ENCODE measurements at regions not wholly inside any gene's neighbourhood (a gene's known extent, or its start where the extent isn't known, plus 50 kb on each side); places are given as distances from the start of the nearest gene placed in this dataset.

DNA sequence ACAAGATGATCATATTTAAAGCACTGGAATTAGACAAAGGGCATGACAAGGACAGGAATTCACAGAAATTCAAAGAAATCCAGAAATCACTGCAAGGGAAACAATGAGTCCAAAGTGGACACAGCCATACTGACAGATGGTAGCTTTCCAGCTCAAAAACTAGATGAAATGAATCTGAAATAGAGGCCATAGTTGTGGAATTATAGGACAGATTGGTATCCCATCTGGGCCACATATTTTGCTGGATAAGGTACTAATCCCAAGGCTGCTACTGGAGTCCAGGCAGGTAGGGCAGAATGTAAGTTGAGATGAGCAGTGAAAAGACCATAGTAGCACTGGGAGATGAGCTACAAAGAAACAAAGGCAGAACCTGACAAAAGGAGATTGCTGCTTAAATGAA, 258.3 kb upstream of the ANO3 start:
- no peaks in the 10 kb centered on the region for H3K4me1 ChIP-seq (replicated peaks in 1 of 2)
- TF ChIP-seq, protein P1, sequence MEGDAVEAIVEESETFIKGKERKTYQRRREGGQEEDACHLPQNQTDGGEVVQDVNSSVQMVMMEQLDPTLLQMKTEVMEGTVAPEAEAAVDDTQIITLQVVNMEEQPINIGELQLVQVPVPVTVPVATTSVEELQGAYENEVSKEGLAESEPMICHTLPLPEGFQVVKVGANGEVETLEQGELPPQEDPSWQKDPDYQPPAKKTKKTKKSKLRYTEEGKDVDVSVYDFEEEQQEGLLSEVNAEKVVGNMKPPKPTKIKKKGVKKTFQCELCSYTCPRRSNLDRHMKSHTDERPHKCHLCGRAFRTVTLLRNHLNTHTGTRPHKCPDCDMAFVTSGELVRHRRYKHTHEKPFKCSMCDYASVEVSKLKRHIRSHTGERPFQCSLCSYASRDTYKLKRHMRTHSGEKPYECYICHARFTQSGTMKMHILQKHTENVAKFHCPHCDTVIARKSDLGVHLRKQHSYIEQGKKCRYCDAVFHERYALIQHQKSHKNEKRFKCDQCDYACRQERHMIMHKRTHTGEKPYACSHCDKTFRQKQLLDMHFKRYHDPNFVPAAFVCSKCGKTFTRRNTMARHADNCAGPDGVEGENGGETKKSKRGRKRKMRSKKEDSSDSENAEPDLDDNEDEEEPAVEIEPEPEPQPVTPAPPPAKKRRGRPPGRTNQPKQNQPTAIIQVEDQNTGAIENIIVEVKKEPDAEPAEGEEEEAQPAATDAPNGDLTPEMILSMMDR (IDR thresholded peaks at IDR 0.05), result no peak
- TF ChIP-seq POLR2A (IDR thresholded peaks at IDR 0.05), result no peak
- H3K36me3 ChIP-seq (replicated peaks in 1 of 2), result no peaks in the 10 kb centered on the region
- no peak for DNase-seq
- H3K9me3 ChIP-seq (replicated peaks in 1 of 3), result no peaks in the 10 kb centered on the region
- no peaks in the 10 kb centered on the region for H3K27me3 ChIP-seq
- H3K27ac ChIP-seq, result no peak overlapping the region
- H3K4me3 ChIP-seq, result no peak overlapping the region
- intact Hi-C loops (cut with DNase I), result loop anchor here in 1 of 2 donors (10.0 kb wide), 1 partner anchor 59 kb away; no protein-coding TSS in a partner anchor

DNA sequence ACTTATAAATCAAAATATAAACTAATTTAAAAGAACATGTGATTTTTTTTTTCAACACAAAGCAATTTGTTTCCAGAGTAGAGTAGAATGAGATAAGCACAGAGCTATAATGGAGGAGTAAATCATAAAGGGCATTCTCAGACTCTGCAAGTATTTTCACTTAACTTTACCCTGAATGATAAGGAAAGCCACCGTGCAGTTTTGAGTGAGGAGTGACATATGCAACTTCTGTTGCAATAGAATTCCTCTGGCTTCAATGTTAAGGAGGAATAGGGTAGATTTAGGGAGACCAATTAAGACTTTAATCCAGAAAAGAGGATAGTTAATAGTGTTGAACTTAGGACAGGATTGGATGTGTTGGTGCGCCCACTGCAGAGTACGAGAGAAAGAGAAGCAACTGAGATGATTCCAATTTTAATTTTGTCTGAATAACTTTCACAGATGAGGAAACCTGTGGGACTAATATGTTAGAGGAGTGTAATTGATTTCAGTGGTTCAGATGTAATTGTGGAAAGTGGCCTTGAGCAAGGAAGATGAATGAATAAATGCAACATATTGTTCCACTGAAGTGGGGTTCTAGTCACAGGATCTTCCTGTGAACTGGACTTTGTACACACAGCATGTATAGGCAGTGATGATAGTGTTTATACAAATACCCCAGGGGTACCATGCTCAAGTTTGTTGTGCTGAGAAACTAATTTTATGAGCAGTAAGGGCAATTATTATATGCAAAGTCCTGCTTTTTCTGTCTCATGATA, 255.5 kb upstream of the ANO3 start:
- H3K36me3 ChIP-seq (replicated peaks in 1 of 2), result no peaks in the 10 kb centered on the region
- no peaks in the 10 kb centered on the region for H3K27me3 ChIP-seq
- intact Hi-C loops (cut with DNase I), result loop anchor here in 1 of 2 donors (10.0 kb wide), 1 partner anchor 62 kb away; no protein-coding TSS in a partner anchor
- H3K9me3 ChIP-seq (replicated peaks in 1 of 3), result no peaks in the 10 kb centered on the region
- H3K4me3 ChIP-seq, result no peak overlapping the region
- no peak for DNase-seq
- TF ChIP-seq, protein P1 (IDR thresholded peaks at IDR 0.05), result no peak
- TF ChIP-seq POLR2A (IDR thresholded peaks at IDR 0.05), result no peak
- H3K27ac ChIP-seq, result no peak overlapping the region
- H3K4me1 ChIP-seq (replicated peaks in 1 of 2), result no peaks in the 10 kb centered on the region
- 72 to 83% (median 76%) methylated on average over 3 of the region's 3 CpGs for WGBS, 4 donors

DNA sequence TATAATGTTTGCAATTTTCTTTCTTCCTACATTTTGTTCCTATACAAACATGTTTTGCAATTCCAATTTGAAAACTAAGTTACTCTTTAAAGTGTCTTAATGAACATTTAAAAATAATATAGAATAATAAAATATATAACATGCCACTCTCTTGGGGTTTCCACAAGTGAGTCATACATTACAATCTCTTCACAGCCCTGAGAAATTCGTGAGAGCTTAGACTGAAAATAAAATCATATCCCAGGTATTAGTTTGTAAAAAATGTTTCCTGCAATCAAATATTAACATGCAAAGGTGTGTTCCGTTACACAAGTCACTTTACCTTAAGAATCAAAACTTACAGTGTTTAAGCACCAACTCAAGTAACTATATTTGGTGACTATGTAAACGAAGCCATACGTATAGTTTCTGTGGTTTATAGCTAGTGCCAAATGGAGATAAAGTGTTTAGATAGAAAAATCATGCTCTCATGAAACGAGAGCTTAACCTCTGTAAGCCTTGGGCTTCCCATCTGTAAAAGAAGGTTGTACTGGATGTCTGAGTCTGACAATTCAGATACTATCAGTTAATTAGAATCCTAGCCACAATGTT, 253.6 kb upstream of the ANO3 start:
- 61 to 71% (median 67%) methylated on average over 5 of the region's 5 CpGs for WGBS, 4 donors
- Histone ChIP-seq H3K9me3 (replicated peaks in 1 of 3) (no peaks in the 10 kb centered on the region), H3K27ac (no peak overlapping the region), H3K27me3 (no peaks in the 10 kb centered on the region), H3K36me3 (replicated peaks in 1 of 2) (no peaks in the 10 kb centered on the region), H3K4me1 (replicated peaks in 1 of 2) (no peaks in the 10 kb centered on the region), H3K4me3 (no peak overlapping the region)
- intact Hi-C loops (cut with DNase I), result loop anchor here in 1 of 2 donors (10.0 kb wide), 1 partner anchor 64 kb away; no protein-coding TSS in a partner anchor
- no peak for DNase-seq
- TF ChIP-seq, protein P1 (IDR thresholded peaks at IDR 0.05), result no peak
- TF ChIP-seq POLR2A (IDR thresholded peaks at IDR 0.05), result no peak

DNA sequence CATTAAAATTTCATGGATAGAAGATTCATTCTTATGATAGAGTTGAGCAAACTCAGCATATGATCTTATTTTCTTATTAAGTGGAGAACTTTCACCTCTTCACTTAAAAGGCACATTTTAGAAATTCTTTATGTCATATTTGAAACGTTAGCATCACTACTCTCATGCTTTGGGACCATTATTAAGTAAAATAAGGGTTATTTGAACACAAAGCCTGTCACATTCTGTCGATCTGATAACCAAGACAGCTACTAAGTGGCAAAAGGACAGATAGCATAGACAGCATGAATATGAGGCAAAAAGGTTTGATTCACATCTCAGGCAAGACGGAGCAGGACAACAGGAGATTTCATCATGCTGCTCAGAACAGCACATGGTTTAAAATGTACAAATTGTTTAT, 247.6 kb upstream of the ANO3 start:
- WGBS, 4 donors, result 70 to 83% (median 78%) methylated on average over 3 of the region's 3 CpGs
- TF ChIP-seq, protein P1 (IDR thresholded peaks at IDR 0.05), result no peak
- TF ChIP-seq POLR2A (IDR thresholded peaks at IDR 0.05), result no peak

More for the DNA sequence above, 247.6 kb upstream of the ANO3 start:
- no peak for DNase-seq
- intact Hi-C loops (cut with DNase I), result no loop called here
- Histone ChIP-seq H3K36me3 (replicated peaks in 1 of 2) (no peaks in the 10 kb centered on the region), H3K4me3 (no peak overlapping the region), H3K27me3 (no peaks in the 10 kb centered on the region), H3K4me1 (replicated peaks in 1 of 2) (no peaks in the 10 kb centered on the region), H3K27ac (no peak overlapping the region), H3K9me3 (replicated peaks in 1 of 3) (no peaks in the 10 kb centered on the region)

Data from adrenal gland (tissue), 9 donors.